SK-N-SH treated with all-trans-retinoic acid at 6 μM for 48 hours (cell line): ENCODE measurements at regions not wholly inside any gene's neighbourhood (a gene's known extent, or its start where the extent isn't known, plus 50 kb on each side); places are given as distances from the start of the nearest gene placed in this dataset.

Source experiments
- ATAC-seq: fragments of 200-7000 bp; cut with Tn5 transposase; 3 replicates; pipeline ENCODE4 v1.9.1; 2020; ENCODE audit warnings: mild to moderate bottlenecking, moderate library complexity
- BACH2 ChIP-seq: fragments of 250-450 bp; sonication (Bioruptor Pico); IDR thresholded peaks from 2 replicates; pipeline ENCODE4 v1.9.0; 2021; ENCODE audit warnings: mild to moderate bottlenecking, borderline replicate concordance
- CSDC2 ChIP-seq: fragments of 250-450 bp; sonication (Bioruptor Pico); IDR thresholded peaks from 2 replicates; pipeline ENCODE4 v1.5.0; 2020; ENCODE audit warnings: mild to moderate bottlenecking, moderate library complexity
- ESRRG ChIP-seq: fragments of 250-450 bp; sonication (Bioruptor Pico); IDR thresholded peaks from 2 replicates; pipeline ENCODE4 v1.6.1; 2021; ENCODE audit warnings: mild to moderate bottlenecking
- GLIS3 ChIP-seq: fragments of 250-450 bp; sonication (Bioruptor Pico); IDR thresholded peaks from 2 replicates; pipeline ENCODE4 v1.5.0; 2020; ENCODE audit warnings: mild to moderate bottlenecking, moderate library complexity
- ISL1 ChIP-seq: fragments of 250-450 bp; sonication (Bioruptor Pico); IDR thresholded peaks from 2 replicates; pipeline ENCODE4 v2.1.2; 2022; ENCODE audit warnings: mild to moderate bottlenecking, moderate library complexity
- OSR1 ChIP-seq: fragments of 250-450 bp; sonication (Bioruptor Pico); IDR thresholded peaks from 2 replicates; pipeline ENCODE4 v1.8.0; 2022; ENCODE audit warnings: moderate library complexity, mild to moderate bottlenecking, inconsistent platforms
- PPARA ChIP-seq: fragments of 250-450 bp; sonication (Bioruptor Pico); IDR thresholded peaks from 2 replicates; pipeline ENCODE4 v1.5.0; 2020; ENCODE audit warnings: mild to moderate bottlenecking, borderline replicate concordance
- RARB ChIP-seq: fragments of 250-450 bp; sonication (Bioruptor Pico); IDR thresholded peaks from 2 replicates; pipeline ENCODE4 v1.8.0; 2021; ENCODE audit warnings: mild to moderate bottlenecking, moderate library complexity
- TCF4 ChIP-seq: fragments of 250-450 bp; sonication (Bioruptor Pico); IDR thresholded peaks from 2 replicates; pipeline ENCODE4 v1.8.0; 2021; ENCODE audit warnings: mild to moderate bottlenecking, moderate library complexity, borderline replicate concordance
- ZC3H10 ChIP-seq: fragments of 250-450 bp; sonication (Bioruptor Pico); IDR thresholded peaks from 2 replicates; pipeline ENCODE4 v1.5.1; 2021; ENCODE audit warnings: mild to moderate bottlenecking, moderate library complexity
- ZFP3 ChIP-seq: fragments of 250-450 bp; sonication (Bioruptor Pico); IDR thresholded peaks from 2 replicates; pipeline ENCODE4 v1.5.0; 2020; ENCODE audit warnings: mild to moderate bottlenecking, moderate library complexity
- ZFP30 ChIP-seq: fragments of 450-650 bp; formaldehyde crosslinking; IDR thresholded peaks from 2 replicates; pipeline ENCODE4 v1.5.0; 2022; ENCODE audit warnings: mild to moderate bottlenecking, moderate library complexity
- ZNF565 ChIP-seq: fragments of 450-650 bp; formaldehyde crosslinking; conservative IDR thresholded peaks from 2 replicates; pipeline ENCODE4 v1.5.0; 2020; ENCODE audit warnings: low read depth, mild to moderate bottlenecking, moderate library complexity
- TF ChIP-seq, protein P1 (sequence below): fragments of 250-450 bp; sonication (Bioruptor Pico); IDR thresholded peaks from 2 replicates; pipeline ENCODE4 v1.5.0; 2020; ENCODE audit warnings: mild to moderate bottlenecking, moderate library complexity
- TF ChIP-seq, protein P2 (sequence below): fragments of 250-450 bp; sonication (Bioruptor Pico); IDR thresholded peaks from 2 replicates; pipeline ENCODE4 v1.8.0; 2020; ENCODE audit warnings: mild to moderate bottlenecking, moderate library complexity, borderline replicate concordance
- TF ChIP-seq, protein P3 (sequence below): fragments of 250-450 bp; sonication (Bioruptor Pico); IDR thresholded peaks from 2 replicates; pipeline ENCODE4 v1.5.1; 2020; ENCODE audit warnings: low read depth, mild to moderate bottlenecking, moderate library complexity
- TF ChIP-seq, protein P4 (sequence below): fragments of 250-450 bp; sonication (Bioruptor Pico); IDR thresholded peaks from 2 replicates; pipeline ENCODE4 v1.8.0; 2021; ENCODE audit warnings: low read depth, mild to moderate bottlenecking, moderate library complexity, borderline replicate concordance

DNA sequence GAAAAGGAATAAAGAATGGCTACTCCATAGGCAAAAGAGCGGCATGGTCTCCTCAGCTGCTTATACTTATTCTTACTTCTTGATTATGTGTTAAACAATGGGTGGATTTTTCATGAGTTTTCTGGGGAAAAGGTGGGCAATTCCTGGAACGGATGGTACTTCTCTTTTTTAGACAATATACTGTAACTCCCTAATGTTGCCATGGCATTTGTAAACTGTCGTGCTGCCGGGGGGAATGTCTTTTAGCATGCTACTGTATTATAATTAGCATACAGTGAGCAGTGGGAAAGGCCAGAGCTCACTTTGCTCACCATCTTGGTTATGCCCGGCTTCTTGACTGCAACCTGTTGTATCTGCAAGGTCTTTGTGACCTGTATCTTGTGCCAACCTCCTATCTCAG lies 372.1 kb upstream of the AKR1E2 start:
- no peak for TF ChIP-seq ZNF565 (CRISPR knock-in tag)
- TF ChIP-seq, protein P1, sequence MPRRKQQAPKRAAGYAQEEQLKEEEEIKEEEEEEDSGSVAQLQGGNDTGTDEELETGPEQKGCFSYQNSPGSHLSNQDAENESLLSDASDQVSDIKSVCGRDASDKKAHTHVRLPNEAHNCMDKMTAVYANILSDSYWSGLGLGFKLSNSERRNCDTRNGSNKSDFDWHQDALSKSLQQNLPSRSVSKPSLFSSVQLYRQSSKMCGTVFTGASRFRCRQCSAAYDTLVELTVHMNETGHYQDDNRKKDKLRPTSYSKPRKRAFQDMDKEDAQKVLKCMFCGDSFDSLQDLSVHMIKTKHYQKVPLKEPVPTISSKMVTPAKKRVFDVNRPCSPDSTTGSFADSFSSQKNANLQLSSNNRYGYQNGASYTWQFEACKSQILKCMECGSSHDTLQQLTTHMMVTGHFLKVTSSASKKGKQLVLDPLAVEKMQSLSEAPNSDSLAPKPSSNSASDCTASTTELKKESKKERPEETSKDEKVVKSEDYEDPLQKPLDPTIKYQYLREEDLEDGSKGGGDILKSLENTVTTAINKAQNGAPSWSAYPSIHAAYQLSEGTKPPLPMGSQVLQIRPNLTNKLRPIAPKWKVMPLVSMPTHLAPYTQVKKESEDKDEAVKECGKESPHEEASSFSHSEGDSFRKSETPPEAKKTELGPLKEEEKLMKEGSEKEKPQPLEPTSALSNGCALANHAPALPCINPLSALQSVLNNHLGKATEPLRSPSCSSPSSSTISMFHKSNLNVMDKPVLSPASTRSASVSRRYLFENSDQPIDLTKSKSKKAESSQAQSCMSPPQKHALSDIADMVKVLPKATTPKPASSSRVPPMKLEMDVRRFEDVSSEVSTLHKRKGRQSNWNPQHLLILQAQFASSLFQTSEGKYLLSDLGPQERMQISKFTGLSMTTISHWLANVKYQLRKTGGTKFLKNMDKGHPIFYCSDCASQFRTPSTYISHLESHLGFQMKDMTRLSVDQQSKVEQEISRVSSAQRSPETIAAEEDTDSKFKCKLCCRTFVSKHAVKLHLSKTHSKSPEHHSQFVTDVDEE (CRISPR knock-in tag): no peak
- no peak for TF ChIP-seq PPARA
- no peak for TF ChIP-seq TCF4 (CRISPR knock-in tag)
- TF ChIP-seq, protein P2, sequence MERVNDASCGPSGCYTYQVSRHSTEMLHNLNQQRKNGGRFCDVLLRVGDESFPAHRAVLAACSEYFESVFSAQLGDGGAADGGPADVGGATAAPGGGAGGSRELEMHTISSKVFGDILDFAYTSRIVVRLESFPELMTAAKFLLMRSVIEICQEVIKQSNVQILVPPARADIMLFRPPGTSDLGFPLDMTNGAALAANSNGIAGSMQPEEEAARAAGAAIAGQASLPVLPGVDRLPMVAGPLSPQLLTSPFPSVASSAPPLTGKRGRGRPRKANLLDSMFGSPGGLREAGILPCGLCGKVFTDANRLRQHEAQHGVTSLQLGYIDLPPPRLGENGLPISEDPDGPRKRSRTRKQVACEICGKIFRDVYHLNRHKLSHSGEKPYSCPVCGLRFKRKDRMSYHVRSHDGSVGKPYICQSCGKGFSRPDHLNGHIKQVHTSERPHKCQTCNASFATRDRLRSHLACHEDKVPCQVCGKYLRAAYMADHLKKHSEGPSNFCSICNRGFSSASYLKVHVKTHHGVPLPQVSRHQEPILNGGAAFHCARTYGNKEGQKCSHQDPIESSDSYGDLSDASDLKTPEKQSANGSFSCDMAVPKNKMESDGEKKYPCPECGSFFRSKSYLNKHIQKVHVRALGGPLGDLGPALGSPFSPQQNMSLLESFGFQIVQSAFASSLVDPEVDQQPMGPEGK: no peak
- TF ChIP-seq, all 23 proteins: peak for 0
- ATAC-seq: no peak

DNA sequence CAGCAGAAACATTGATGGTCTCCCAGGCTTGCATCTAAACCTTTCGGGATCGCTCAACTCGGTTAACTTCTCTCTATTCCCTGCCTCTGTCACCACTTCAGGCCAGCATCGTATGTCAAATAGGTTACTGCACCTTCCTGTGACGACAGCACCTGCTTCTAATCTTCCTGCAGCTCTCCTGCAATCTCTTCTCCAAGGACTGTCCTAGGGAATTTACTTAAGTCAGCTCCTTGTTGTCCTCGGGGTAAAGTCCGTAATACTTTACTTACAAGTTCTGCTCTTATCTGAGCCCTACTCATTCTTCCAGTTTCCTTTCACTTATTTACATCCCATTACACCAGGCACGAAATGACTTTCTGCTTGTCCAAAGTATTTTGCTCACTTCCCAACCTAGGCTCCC lies 372.7 kb upstream of the AKR1E2 start:
- TF ChIP-seq ZFP30 (CRISPR knock-in tag) (no peak), GLIS3 (no peak), ESRRG (CRISPR knock-in tag) (no peak), BACH2 (no peak), ISL1 (CRISPR knock-in tag) (no peak), ZC3H10 (CRISPR knock-in tag) (no peak), OSR1 (no peak), ZFP3 (no peak), TCF4 (CRISPR knock-in tag) (no peak), CSDC2 (no peak), RARB (CRISPR knock-in tag) (no peak)
- TF ChIP-seq, protein P2: no peak
- TF ChIP-seq, protein P3, sequence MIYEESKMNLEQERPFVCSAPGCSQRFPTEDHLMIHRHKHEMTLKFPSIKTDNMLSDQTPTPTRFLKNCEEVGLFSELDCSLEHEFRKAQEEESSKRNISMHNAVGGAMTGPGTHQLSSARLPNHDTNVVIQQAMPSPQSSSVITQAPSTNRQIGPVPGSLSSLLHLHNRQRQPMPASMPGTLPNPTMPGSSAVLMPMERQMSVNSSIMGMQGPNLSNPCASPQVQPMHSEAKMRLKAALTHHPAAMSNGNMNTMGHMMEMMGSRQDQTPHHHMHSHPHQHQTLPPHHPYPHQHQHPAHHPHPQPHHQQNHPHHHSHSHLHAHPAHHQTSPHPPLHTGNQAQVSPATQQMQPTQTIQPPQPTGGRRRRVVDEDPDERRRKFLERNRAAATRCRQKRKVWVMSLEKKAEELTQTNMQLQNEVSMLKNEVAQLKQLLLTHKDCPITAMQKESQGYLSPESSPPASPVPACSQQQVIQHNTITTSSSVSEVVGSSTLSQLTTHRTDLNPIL: no peak
- TF ChIP-seq, protein P4, sequence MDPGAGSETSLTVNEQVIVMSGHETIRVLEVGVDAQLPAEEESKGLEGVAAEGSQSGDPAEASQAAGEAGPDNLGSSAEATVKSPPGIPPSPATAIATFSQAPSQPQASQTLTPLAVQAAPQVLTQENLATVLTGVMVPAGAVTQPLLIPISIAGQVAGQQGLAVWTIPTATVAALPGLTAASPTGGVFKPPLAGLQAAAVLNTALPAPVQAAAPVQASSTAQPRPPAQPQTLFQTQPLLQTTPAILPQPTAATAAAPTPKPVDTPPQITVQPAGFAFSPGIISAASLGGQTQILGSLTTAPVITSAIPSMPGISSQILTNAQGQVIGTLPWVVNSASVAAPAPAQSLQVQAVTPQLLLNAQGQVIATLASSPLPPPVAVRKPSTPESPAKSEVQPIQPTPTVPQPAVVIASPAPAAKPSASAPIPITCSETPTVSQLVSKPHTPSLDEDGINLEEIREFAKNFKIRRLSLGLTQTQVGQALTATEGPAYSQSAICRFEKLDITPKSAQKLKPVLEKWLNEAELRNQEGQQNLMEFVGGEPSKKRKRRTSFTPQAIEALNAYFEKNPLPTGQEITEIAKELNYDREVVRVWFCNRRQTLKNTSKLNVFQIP (CRISPR knock-in tag): no peak
- TF ChIP-seq, protein P1 (CRISPR knock-in tag): no peak
- ATAC-seq: no peak
